Loucy (cell line): ENCODE measurements at regions not wholly inside any gene's neighbourhood (a gene's known extent, or its start where the extent isn't known, plus 50 kb on each side); places are given as distances from the start of the nearest gene placed in this dataset.

Experiments used
- H2AFZ ChIP-seq: fragments of 200-600 bp; sonication (generic); 2 replicates; pipeline ENCODE4 v1.6.0; 2016; ENCODE audit warnings: antibody characterized with exemption, mild to moderate bottlenecking, low read length, moderate library complexity
- H3F3A ChIP-seq: fragments of 200-600 bp; 2 replicates; pipeline ENCODE4 v1.6.0; 2016; ENCODE audit warnings: antibody characterized with exemption, low read depth, mild to moderate bottlenecking
- H3K27me3 ChIP-seq: fragments of 200-600 bp; sonication (generic); 2 replicates; pipeline ENCODE4 v1.6.1; 2014; ENCODE audit warnings: low read length, mild to moderate bottlenecking; ENCODE audit not compliant: insufficient read depth, poor library complexity, severe bottlenecking
- H3K36me3 ChIP-seq: fragments of 200-600 bp; sonication (generic); 2 replicates; pipeline ENCODE4 v1.6.1; 2016; ENCODE audit warnings: low read length; ENCODE audit not compliant: insufficient read depth
- H3K4me1 ChIP-seq: fragments of 200-600 bp; sonication (generic); 2 replicates; pipeline ENCODE4 v1.5.1; 2014; ENCODE audit warnings: low read length, mild to moderate bottlenecking; ENCODE audit not compliant: insufficient read depth, poor library complexity, severe bottlenecking
- H3K4me2 ChIP-seq: fragments of 200-600 bp; sonication (generic); 2 replicates; pipeline ENCODE4 v1.6.0; 2014; ENCODE audit warnings: antibody characterized with exemption, low read length, low read depth, mild to moderate bottlenecking; ENCODE audit not compliant: poor library complexity, severe bottlenecking
- H3K4me3 ChIP-seq: fragments of 200-600 bp; sonication (generic); 2 replicates; pipeline ENCODE4 v1.5.1; 2014; ENCODE audit warnings: low read length, mild to moderate bottlenecking, mixed read lengths; ENCODE audit not compliant: poor library complexity, severe bottlenecking
- H3K79me2 ChIP-seq: fragments of 200-600 bp; sonication (generic); 2 replicates; pipeline ENCODE4 v1.6.1; 2014; ENCODE audit warnings: low read length; ENCODE audit not compliant: insufficient read depth
- H3K9ac ChIP-seq: fragments of 200-600 bp; sonication (generic); 2 replicates; pipeline ENCODE4 v1.6.0; 2014; ENCODE audit warnings: mild to moderate bottlenecking, low read depth, low read length, moderate library complexity; ENCODE audit not compliant: poor library complexity, severe bottlenecking
- H3K9me2 ChIP-seq: fragments of 200-600 bp; sonication (generic); replicated peaks from 2 replicates; pipeline ENCODE4 v1.6.1; 2016; ENCODE audit warnings: low read depth, low read length, mixed read lengths
- H3K9me3 ChIP-seq: fragments of 200-600 bp; sonication (generic); 2 replicates; pipeline ENCODE4 v1.6.1; 2014; ENCODE audit warnings: mild to moderate bottlenecking, antibody characterized with exemption, low read length, low read depth; ENCODE audit not compliant: insufficient read depth
- H4K20me1 ChIP-seq: fragments of 200-600 bp; sonication (generic); 2 replicates; pipeline ENCODE4 v1.6.0; 2014; ENCODE audit warnings: antibody characterized with exemption, low read length, mild to moderate bottlenecking; ENCODE audit not compliant: insufficient read depth, poor library complexity, severe bottlenecking
- CTCF ChIP-seq: fragments of 200-600 bp; sonication (generic); conservative IDR thresholded peaks from 2 replicates; pipeline ENCODE4 v1.5.1; 2014; ENCODE audit warnings: mild to moderate bottlenecking, antibody characterized with exemption, low read length
- EZH2phosphoT487 ChIP-seq: fragments of 200-600 bp; IDR thresholded peaks from 2 replicates; pipeline ENCODE4 v1.6.1; 2018; ENCODE audit warnings: antibody characterized with exemption, mild to moderate bottlenecking, moderate library complexity, borderline replicate concordance

- Histone ChIP-seq H3K4me2 (no peak overlapping the region), H3K4me1 (no peaks in the 10 kb centered on the region), H4K20me1 (no peaks in the 10 kb centered on the region), H3K27me3 (no peaks in the 10 kb centered on the region), H3K9ac (no peak overlapping the region), H3K79me2 (no peaks in the 10 kb centered on the region), H3K36me3 (no peaks in the 10 kb centered on the region), H3K9me3 (no peaks in the 10 kb centered on the region), H3K4me3 (no peak overlapping the region), H2AFZ (no peak overlapping the region), H3K9me2 (no peaks in the 10 kb centered on the region), H3F3A (no peaks in the 10 kb centered on the region)
- no peak for TF ChIP-seq CTCF
- TF ChIP-seq EZH2phosphoT487, result no peak
These were observed 287.8 kb downstream of the DTWD2 start for GRCh38 chr5:118700510-118700909.

GRCh38 chr5:118698774-118699173 is 289.6 kb downstream of the DTWD2 start:
- Histone ChIP-seq H3K9me2 (no peaks in the 10 kb centered on the region), H3K4me2 (no peak overlapping the region), H3K27me3 (no peaks in the 10 kb centered on the region), H3K4me1 (no peaks in the 10 kb centered on the region), H2AFZ (no peak overlapping the region), H4K20me1 (no peaks in the 10 kb centered on the region), H3K79me2 (no peaks in the 10 kb centered on the region), H3F3A (no peaks in the 10 kb centered on the region), H3K9me3 (no peaks in the 10 kb centered on the region), H3K36me3 (no peaks in the 10 kb centered on the region), H3K9ac (no peak overlapping the region), H3K4me3 (no peak overlapping the region)
- TF ChIP-seq EZH2phosphoT487, result no peak

GRCh38 chr5:118696076-118696475 is 292.3 kb downstream of the DTWD2 start:
- Histone ChIP-seq H3K4me2 (no peak overlapping the region), H3K36me3 (no peaks in the 10 kb centered on the region), H4K20me1 (no peaks in the 10 kb centered on the region), H3F3A (no peaks in the 10 kb centered on the region), H3K4me1 (no peaks in the 10 kb centered on the region), H3K4me3 (no peak overlapping the region), H3K27me3 (no peaks in the 10 kb centered on the region), H2AFZ (no peak overlapping the region), H3K79me2 (no peaks in the 10 kb centered on the region), H3K9me3 (no peaks in the 10 kb centered on the region), H3K9me2 (no peaks in the 10 kb centered on the region), H3K9ac (no peak overlapping the region)
- TF ChIP-seq CTCF (no peak), EZH2phosphoT487 (no peak)

- Histone ChIP-seq H3K9me3 (no peaks in the 10 kb centered on the region), H3K4me1 (no peaks in the 10 kb centered on the region), H2AFZ (no peak overlapping the region), H3K4me2 (no peak overlapping the region), H3K4me3 (no peak overlapping the region), H3F3A (no peaks in the 10 kb centered on the region), H3K27me3 (no peaks in the 10 kb centered on the region), H3K9me2 (no peaks in the 10 kb centered on the region), H3K79me2 (no peaks in the 10 kb centered on the region), H3K9ac (no peak overlapping the region), H4K20me1 (no peaks in the 10 kb centered on the region), H3K36me3 (no peaks in the 10 kb centered on the region)
- no peak for TF ChIP-seq CTCF
- no peak for TF ChIP-seq EZH2phosphoT487
These were observed 295.5 kb downstream of the DTWD2 start for GRCh38 chr5:118692811-118693342.
